ENCODE measurements at regions not wholly inside any gene's neighbourhood (a gene's known extent, or its start where the extent isn't known, plus 50 kb on each side); places are given as distances from the start of the nearest gene placed in this dataset.

GRCh38 chr3:127395663-127396355, 108.0 kb upstream of the PRR20G start:
- Mint-ChIP-seq H3K27me3 (ENCODE audit: unreplicated experiment) (peaks cover 1% of the 10 kb centered on the region), H3K4me3 (ENCODE audit: unreplicated experiment) (no peak overlapping the region), H3K9me3 (ENCODE audit: unreplicated experiment) (no peaks in the 10 kb centered on the region), H3K27ac (ENCODE audit: unreplicated experiment) (no peak overlapping the region), H3K4me1 (ENCODE audit: unreplicated experiment) (no peaks in the 10 kb centered on the region), H3K36me3 (ENCODE audit: low read depth, unreplicated experiment) (no peaks in the 10 kb centered on the region)
- DNase-seq (ENCODE audit: low spot score): no peak
- TF ChIP-seq CTCF (IDR thresholded peaks at IDR 0.05; ENCODE audit: unreplicated experiment): no peak

- DNase-seq (ENCODE audit: low spot score): no peak
- Mint-ChIP-seq H3K4me1 (ENCODE audit: unreplicated experiment) (no peaks in the 10 kb centered on the region), H3K36me3 (ENCODE audit: low read depth, unreplicated experiment) (no peaks in the 10 kb centered on the region), H3K27me3 (ENCODE audit: unreplicated experiment) (peaks cover 3% of the 10 kb centered on the region), H3K27ac (ENCODE audit: unreplicated experiment) (no peak overlapping the region), H3K9me3 (ENCODE audit: unreplicated experiment) (no peaks in the 10 kb centered on the region), H3K4me3 (ENCODE audit: unreplicated experiment) (no peak overlapping the region)
- TF ChIP-seq CTCF (IDR thresholded peaks at IDR 0.05; ENCODE audit: unreplicated experiment): no peak
Measured at GRCh38 chr3:127394984-127395662, 107.3 kb upstream of the PRR20G start.

GRCh38 chr3:127394031-127394430, 106.2 kb upstream of the PRR20G start:
- no peak for TF ChIP-seq CTCF (IDR thresholded peaks at IDR 0.05; ENCODE audit: unreplicated experiment)
- Mint-ChIP-seq H3K9me3 (ENCODE audit: unreplicated experiment) (no peaks in the 10 kb centered on the region), H3K36me3 (ENCODE audit: low read depth, unreplicated experiment) (no peaks in the 10 kb centered on the region), H3K4me3 (ENCODE audit: unreplicated experiment) (no peak overlapping the region), H3K27ac (ENCODE audit: unreplicated experiment) (no peak overlapping the region), H3K4me1 (ENCODE audit: unreplicated experiment) (no peaks in the 10 kb centered on the region), H3K27me3 (ENCODE audit: unreplicated experiment) (peaks cover 3% of the 10 kb centered on the region)
- DNase-seq (ENCODE audit: low spot score): no peak

GRCh38 chr3:127393131-127393820, 105.4 kb upstream of the PRR20G start:
- no peak for DNase-seq (ENCODE audit: low spot score)
- Mint-ChIP-seq H3K4me1 (ENCODE audit: unreplicated experiment) (no peaks in the 10 kb centered on the region), H3K4me3 (ENCODE audit: unreplicated experiment) (no peak overlapping the region), H3K36me3 (ENCODE audit: low read depth, unreplicated experiment) (no peaks in the 10 kb centered on the region), H3K27ac (ENCODE audit: unreplicated experiment) (no peak overlapping the region), H3K27me3 (ENCODE audit: unreplicated experiment) (peaks cover 3% of the 10 kb centered on the region), H3K9me3 (ENCODE audit: unreplicated experiment) (no peaks in the 10 kb centered on the region)
- TF ChIP-seq CTCF (IDR thresholded peaks at IDR 0.05; ENCODE audit: unreplicated experiment): no peak

DNA sequence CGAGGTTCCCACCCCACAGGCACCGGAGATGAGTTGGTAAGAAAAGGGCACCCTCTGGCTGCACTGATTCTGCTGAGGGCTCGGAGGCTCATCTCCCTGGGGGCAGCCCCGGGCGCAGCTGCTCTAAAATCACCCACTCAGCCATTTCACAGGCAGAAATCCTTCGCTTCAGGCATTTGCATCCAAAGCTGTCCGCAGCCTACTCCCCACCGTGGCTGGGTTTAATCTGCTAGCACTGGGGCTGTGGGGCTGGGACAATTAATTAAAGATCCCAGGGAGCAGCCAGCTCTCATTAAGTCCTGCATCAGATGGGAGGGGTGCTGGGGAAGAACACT, 104.3 kb upstream of the PRR20G start:
- Mint-ChIP-seq H3K36me3 (ENCODE audit: low read depth, unreplicated experiment) (no peaks in the 10 kb centered on the region), H3K9me3 (ENCODE audit: unreplicated experiment) (no peaks in the 10 kb centered on the region), H3K27ac (ENCODE audit: unreplicated experiment) (no peak overlapping the region), H3K4me3 (ENCODE audit: unreplicated experiment) (no peak overlapping the region), H3K4me1 (ENCODE audit: unreplicated experiment) (no peaks in the 10 kb centered on the region), H3K27me3 (ENCODE audit: unreplicated experiment) (peaks cover 6% of the 10 kb centered on the region)
- no peak for DNase-seq (ENCODE audit: low spot score)
- TF ChIP-seq CTCF (IDR thresholded peaks at IDR 0.05; ENCODE audit: unreplicated experiment): no peak

All from endothelial cell (in vitro differentiated cells).